ENCODE measurements at regions not wholly inside any gene's neighbourhood (a gene's known extent, or its start where the extent isn't known, plus 50 kb on each side); places are given as distances from the start of the nearest gene placed in this dataset.

DNA sequence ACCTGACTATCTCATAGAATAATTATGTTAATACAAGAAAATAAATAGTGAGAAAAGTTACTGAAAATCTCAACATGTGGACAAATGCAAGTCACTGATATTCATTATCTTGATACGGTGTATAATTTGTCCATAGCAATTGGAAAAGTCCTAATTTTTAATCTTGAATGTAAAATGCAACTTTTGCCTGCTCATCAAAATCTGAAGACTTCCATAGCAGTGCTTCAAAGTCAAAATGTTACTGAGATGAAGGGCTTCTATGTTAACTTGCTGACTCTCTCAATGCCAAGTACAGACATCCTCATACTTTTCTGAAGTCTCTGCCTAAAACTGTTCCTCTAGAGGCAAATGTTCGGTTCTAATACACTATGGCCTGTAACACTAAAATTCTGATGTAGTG, 1300.1 kb upstream of the EPHA6 start (continued):
- TF ChIP-seq, protein P1, sequence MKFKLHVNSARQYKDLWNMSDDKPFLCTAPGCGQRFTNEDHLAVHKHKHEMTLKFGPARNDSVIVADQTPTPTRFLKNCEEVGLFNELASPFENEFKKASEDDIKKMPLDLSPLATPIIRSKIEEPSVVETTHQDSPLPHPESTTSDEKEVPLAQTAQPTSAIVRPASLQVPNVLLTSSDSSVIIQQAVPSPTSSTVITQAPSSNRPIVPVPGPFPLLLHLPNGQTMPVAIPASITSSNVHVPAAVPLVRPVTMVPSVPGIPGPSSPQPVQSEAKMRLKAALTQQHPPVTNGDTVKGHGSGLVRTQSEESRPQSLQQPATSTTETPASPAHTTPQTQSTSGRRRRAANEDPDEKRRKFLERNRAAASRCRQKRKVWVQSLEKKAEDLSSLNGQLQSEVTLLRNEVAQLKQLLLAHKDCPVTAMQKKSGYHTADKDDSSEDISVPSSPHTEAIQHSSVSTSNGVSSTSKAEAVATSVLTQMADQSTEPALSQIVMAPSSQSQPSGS (tag by site-specific recombination; IDR thresholded peaks at IDR 0.05; ENCODE audit: low read depth), result no peak
- TF ChIP-seq ZFP41 (tag by site-specific recombination; IDR thresholded peaks at IDR 0.05; ENCODE audit: borderline replicate concordance) (no peak), ZBTB7A (tag by site-specific recombination; IDR thresholded peaks at IDR 0.05; ENCODE audit: low read depth) (no peak), SP3 (tag by site-specific recombination; IDR thresholded peaks at IDR 0.05) (no peak)
- TF ChIP-seq, protein P2, sequence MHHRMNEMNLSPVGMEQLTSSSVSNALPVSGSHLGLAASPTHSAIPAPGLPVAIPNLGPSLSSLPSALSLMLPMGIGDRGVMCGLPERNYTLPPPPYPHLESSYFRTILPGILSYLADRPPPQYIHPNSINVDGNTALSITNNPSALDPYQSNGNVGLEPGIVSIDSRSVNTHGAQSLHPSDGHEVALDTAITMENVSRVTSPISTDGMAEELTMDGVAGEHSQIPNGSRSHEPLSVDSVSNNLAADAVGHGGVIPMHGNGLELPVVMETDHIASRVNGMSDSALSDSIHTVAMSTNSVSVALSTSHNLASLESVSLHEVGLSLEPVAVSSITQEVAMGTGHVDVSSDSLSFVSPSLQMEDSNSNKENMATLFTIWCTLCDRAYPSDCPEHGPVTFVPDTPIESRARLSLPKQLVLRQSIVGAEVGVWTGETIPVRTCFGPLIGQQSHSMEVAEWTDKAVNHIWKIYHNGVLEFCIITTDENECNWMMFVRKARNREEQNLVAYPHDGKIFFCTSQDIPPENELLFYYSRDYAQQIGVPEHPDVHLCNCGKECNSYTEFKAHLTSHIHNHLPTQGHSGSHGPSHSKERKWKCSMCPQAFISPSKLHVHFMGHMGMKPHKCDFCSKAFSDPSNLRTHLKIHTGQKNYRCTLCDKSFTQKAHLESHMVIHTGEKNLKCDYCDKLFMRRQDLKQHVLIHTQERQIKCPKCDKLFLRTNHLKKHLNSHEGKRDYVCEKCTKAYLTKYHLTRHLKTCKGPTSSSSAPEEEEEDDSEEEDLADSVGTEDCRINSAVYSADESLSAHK (tag by site-specific recombination; IDR thresholded peaks at IDR 0.05), result no peak

- TF ChIP-seq BCL11B (tag by site-specific recombination; IDR thresholded peaks at IDR 0.05; ENCODE audit: low read depth) (no peak), ZNF670 (tag by site-specific recombination; IDR thresholded peaks at IDR 0.05; ENCODE audit: low read depth) (no peak), ZNF48 (tag by site-specific recombination; IDR thresholded peaks at IDR 0.05) (no peak), BCL11A (tag by site-specific recombination; IDR thresholded peaks at IDR 0.05; ENCODE audit: low read depth) (no peak), PRDM2 (tag by site-specific recombination; IDR thresholded peaks at IDR 0.05; ENCODE audit: borderline replicate concordance) (no peak), ZNF302 (tag by site-specific recombination; IDR thresholded peaks at IDR 0.05; ENCODE audit: low read depth) (no peak)
- TF ChIP-seq, protein P3, sequence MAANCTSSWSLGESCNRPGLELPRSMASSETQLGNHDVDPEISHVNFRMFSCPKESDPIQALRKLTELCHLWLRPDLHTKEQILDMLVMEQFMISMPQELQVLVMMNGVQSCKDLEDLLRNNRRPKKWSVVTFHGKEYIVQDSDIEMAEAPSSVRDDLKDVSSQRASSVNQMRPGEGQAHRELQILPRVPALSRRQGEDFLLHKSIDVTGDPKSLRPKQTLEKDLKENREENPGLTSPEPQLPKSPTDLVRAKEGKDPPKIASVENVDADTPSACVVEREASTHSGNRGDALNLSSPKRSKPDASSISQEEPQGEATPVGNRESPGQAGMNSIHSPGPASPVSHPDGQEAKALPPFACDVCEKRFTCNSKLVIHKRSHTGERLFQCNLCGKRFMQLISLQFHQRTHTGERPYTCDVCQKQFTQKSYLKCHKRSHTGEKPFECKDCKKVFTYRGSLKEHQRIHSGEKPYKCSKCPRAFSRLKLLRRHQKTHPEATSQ (tag by site-specific recombination; IDR thresholded peaks at IDR 0.05), result no peak
- CTCF ChIA-PET, result interaction anchor here (0.7 kb wide), 1 partner anchor 12 kb away, joined by 4 read pairs; no protein-coding TSS in a partner anchor
- POLR2A ChIA-PET, result no interaction called here
These were observed 1293.0 kb upstream of the EPHA6 start for GRCh38 chr3:95521396-95521795.

DNA sequence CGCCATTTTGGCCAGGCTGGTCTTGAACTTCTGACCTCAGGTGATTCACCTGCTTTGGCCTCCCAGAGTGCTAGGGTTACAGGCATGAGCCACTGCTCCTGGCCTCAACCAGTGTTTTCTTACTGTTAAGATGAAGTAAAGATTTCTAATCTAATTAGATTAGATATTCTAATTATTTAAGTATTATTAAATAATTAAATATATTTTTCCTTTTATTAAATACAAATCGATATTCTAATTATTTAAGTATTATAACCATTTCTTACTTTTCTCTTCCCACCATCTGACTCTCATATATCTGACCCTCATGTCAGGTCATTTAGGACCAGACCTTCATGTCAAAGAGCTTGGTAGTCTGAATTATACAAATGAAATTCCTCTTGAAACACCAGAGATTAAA, 1291.9 kb upstream of the EPHA6 start:
- no peak overlapping the region for H3K4me3 ChIP-seq (ENCODE audit: low read depth, low read length)
- no peaks in the 10 kb centered on the region for H3K36me3 ChIP-seq (ENCODE audit: control insufficient read depth in 2 of 2, insufficient read depth in 1 of 2, low read length in 2 of 2)
- ChIA-PET CTCF (no interaction called here), POLR2A (no interaction called here)
- no peaks in the 10 kb centered on the region for H3K4me1 ChIP-seq (ENCODE audit: control insufficient read depth, insufficient read depth, low read length)
- no peaks in the 10 kb centered on the region for H3K9me3 ChIP-seq (ENCODE audit: control insufficient read depth, insufficient read depth, low read depth, low read length)
- H3K27ac ChIP-seq (ENCODE audit: extremely low read depth, low read depth, low read length), result no peak overlapping the region
- TF ChIP-seq, protein P4, sequence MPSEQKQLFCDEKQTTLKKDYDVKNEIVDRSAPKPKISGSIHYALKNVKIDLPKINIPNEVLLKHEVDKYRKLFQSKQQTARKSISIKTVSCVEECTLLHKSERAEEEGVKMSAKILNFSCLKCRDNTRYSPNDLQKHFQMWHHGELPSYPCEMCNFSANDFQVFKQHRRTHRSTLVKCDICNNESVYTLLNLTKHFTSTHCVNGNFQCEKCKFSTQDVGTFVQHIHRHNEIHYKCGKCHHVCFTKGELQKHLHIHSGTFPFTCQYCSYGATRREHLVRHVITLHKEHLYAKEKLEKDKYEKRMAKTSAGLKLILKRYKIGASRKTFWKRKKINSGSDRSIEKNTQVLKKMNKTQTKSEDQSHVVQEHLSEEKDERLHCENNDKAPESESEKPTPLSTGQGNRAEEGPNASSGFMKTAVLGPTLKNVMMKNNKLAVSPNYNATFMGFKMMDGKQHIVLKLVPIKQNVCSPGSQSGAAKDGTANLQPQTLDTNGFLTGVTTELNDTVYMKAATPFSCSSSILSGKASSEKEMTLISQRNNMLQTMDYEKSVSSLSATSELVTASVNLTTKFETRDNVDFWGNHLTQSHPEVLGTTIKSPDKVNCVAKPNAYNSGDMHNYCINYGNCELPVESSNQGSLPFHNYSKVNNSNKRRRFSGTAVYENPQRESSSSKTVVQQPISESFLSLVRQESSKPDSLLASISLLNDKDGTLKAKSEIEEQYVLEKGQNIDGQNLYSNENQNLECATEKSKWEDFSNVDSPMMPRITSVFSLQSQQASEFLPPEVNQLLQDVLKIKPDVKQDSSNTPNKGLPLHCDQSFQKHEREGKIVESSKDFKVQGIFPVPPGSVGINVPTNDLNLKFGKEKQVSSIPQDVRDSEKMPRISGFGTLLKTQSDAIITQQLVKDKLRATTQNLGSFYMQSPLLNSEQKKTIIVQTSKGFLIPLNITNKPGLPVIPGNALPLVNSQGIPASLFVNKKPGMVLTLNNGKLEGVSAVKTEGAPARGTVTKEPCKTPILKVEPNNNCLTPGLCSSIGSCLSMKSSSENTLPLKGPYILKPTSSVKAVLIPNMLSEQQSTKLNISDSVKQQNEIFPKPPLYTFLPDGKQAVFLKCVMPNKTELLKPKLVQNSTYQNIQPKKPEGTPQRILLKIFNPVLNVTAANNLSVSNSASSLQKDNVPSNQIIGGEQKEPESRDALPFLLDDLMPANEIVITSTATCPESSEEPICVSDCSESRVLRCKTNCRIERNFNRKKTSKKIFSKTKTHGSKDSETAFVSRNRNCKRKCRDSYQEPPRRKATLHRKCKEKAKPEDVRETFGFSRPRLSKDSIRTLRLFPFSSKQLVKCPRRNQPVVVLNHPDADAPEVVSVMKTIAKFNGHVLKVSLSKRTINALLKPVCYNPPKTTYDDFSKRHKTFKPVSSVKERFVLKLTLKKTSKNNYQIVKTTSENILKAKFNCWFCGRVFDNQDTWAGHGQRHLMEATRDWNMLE (tag by site-specific recombination; conservative IDR thresholded peaks at IDR 0.05; ENCODE audit: low read depth), result no peak
- TF ChIP-seq ZNF521 (tag by site-specific recombination; IDR thresholded peaks at IDR 0.05) (no peak), ZNF529 (tag by site-specific recombination; IDR thresholded peaks at IDR 0.05; ENCODE audit: insufficient replicate concordance) (no peak), ZNF184 (tag by site-specific recombination; IDR thresholded peaks at IDR 0.05) (no peak)

More at GRCh38 chr3:95521396-95521795, 1293.0 kb upstream of the EPHA6 start:
- no peak overlapping the region for H3K4me3 ChIP-seq (ENCODE audit: low read depth, low read length)
- H3K36me3 ChIP-seq (ENCODE audit: control insufficient read depth in 2 of 2, insufficient read depth in 1 of 2, low read length in 2 of 2), result no peaks in the 10 kb centered on the region
- no peaks in the 10 kb centered on the region for H3K9me3 ChIP-seq (ENCODE audit: control insufficient read depth, insufficient read depth, low read depth, low read length)
- no peaks in the 10 kb centered on the region for H3K4me1 ChIP-seq (ENCODE audit: control insufficient read depth, insufficient read depth, low read length)
- no peak overlapping the region for H3K27ac ChIP-seq (ENCODE audit: extremely low read depth, low read depth, low read length)

Measured in HEK293 (cell line).